ENCODE measurements at regions not wholly inside any gene's neighbourhood (a gene's known extent, or its start where the extent isn't known, plus 50 kb on each side); places are given as distances from the start of the nearest gene placed in this dataset.

- Histone ChIP-seq H3K9me2 (ENCODE audit: insufficient read depth) (no peaks in the 10 kb centered on the region), H3K4me1 (ENCODE audit: control insufficient read depth in 1 of 2, insufficient read depth in 2 of 2, low read length in 2 of 2) (no peaks in the 10 kb centered on the region), H3K4me2 (ENCODE audit: low read length) (no peak overlapping the region), H3K4me3 (replicated peaks in 1 of 2; ENCODE audit: low read depth in 1 of 2, low read length in 2 of 2) (no peak overlapping the region), H3K79me2 (ENCODE audit: insufficient read depth, low read length) (no peaks in the 10 kb centered on the region), H3K27me3 (ENCODE audit: insufficient read depth, low read length) (no peaks in the 10 kb centered on the region), H2AFZ (ENCODE audit: low read depth, low read length, poor library complexity, severe bottlenecking) (no peak overlapping the region), H4K20me1 (ENCODE audit: insufficient read depth) (no peaks in the 10 kb centered on the region), H3K27ac (ENCODE audit: low read depth, low read length) (no peak overlapping the region), H3K9me3 (ENCODE audit: control insufficient read depth in 1 of 2, insufficient read depth in 1 of 2, low read depth in 1 of 2, low read length in 2 of 2) (no peaks in the 10 kb centered on the region), H3K36me3 (ENCODE audit: control insufficient read depth in 1 of 2, insufficient read depth in 2 of 2, low read length in 2 of 2) (no peaks in the 10 kb centered on the region), H3K9ac (ENCODE audit: low read length) (no peak overlapping the region)
- ChIA-PET CTCF (no interaction called here), POLR2A (no interaction called here), RAD21 (ENCODE audit: low non-redundant PET in 1 of 2, low total read pairs in 2 of 2, uncharacterized antibody in 2 of 2, unreplicated experiment in 2 of 2) (no interaction called here)
- intact Hi-C loops (cut with micrococcal nuclease): no loop called here
- TF ChIP-seq SP1 (IDR thresholded peaks at IDR 0.05; ENCODE audit: low read depth) (no peak), POLR2A (IDR thresholded peaks at IDR 0.05; ENCODE audit: borderline replicate concordance, extremely low read depth, insufficient read depth, insufficient read length) (no peak), ZNF274 (IDR thresholded peaks at IDR 0.05; ENCODE audit: low read depth, low read length) (no peak), REST (IDR thresholded peaks at IDR 0.05; ENCODE audit: low read depth) (no peak), FOSL1 (IDR thresholded peaks at IDR 0.05; ENCODE audit: low read depth) (no peak), YY1 (IDR thresholded peaks at IDR 0.05; ENCODE audit: extremely low read depth, insufficient replicate concordance, low read depth, low read length) (no peak), CBX3 (IDR thresholded peaks at IDR 0.05; ENCODE audit: low read depth) (no peak), ELF1 (IDR thresholded peaks at IDR 0.05; ENCODE audit: borderline replicate concordance, low read depth) (no peak), EGR1 (IDR thresholded peaks at IDR 0.05; ENCODE audit: low read depth) (no peak), MAX (IDR thresholded peaks at IDR 0.05) (no peak)
- TF ChIP-seq, protein P1, sequence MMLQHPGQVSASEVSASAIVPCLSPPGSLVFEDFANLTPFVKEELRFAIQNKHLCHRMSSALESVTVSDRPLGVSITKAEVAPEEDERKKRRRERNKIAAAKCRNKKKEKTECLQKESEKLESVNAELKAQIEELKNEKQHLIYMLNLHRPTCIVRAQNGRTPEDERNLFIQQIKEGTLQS (IDR thresholded peaks at IDR 0.05): no peak
- ATAC-seq (no peak), DNase-seq (ENCODE audit: low read depth, low spot score) (no peak)
- no TSS peak for BruUV-seq (replicated peaks)
Observed at GRCh38 chr1:76010802-76011201, 63.7 kb upstream of the ST6GALNAC3 start.

All from HCT116 (cell line).